Pancreas (tissue), 10 donors: ENCODE measurements at regions not wholly inside any gene's neighbourhood (a gene's known extent, or its start where the extent isn't known, plus 50 kb on each side); places are given as distances from the start of the nearest gene placed in this dataset.

ENCODE experiments used
- ATAC-seq, 4 donors: fragments of 200-7000 bp; cut with Tn5 transposase; one replicate each; pipeline versions ENCODE4 v1.8.0 to v1.9.1; 2020; ENCODE audit warnings: mild to moderate bottlenecking in 4 of 4, moderate library complexity in 4 of 4
- DNase-seq, 6 donors: peaks; one replicate each; pipeline ENCODE4 v3.0.0-alpha.2; 2020
- FAIRE-seq: peaks from 2 replicates; lab custom pipeline; 2012; peaks lifted over from hg19 to GRCh38; lab: Jason Lieb, UNC
- H3K27ac ChIP-seq, 4 donors: fragments of 200-600 bp; sonication (generic); 1 replicate in 3 of 4; 2 replicates in 1 of 4; pipeline versions ENCODE4 v1.5.0 to v1.8.0; 2020
- H3K27me3 ChIP-seq, 4 donors: fragments of 200-600 bp; one replicate each; pipeline ENCODE4 v1.8.0; 2021
- H3K36me3 ChIP-seq, 3 donors: fragments of 200-600 bp; sonication (generic) in 1 of 3; one replicate each; pipeline versions ENCODE4 v1.5.0 to v1.8.0; 2020 to 2021
- H3K4me1 ChIP-seq, 3 donors: fragments of 200-600 bp; one replicate each; pipeline ENCODE4 v1.8.0; 2021
- H3K4me3 ChIP-seq, 4 donors: fragments of 200-600 bp; sonication (generic) in 2 of 4; one replicate each; pipeline versions ENCODE4 v1.5.0 to v1.8.0; 2020 to 2021
- H3K9me3 ChIP-seq, 4 donors: fragments of 200-600 bp; one replicate each; pipeline ENCODE4 v1.8.0; 2021
- CTCF ChIP-seq, 4 donors: fragments of 200-600 bp; sonication (generic) in 3 of 4; IDR thresholded peaks; one replicate each; pipeline versions ENCODE4 v1.5.0 to v1.8.0; 2021; ENCODE audit warnings: antibody characterized with exemption in 4 of 4
- WGBS, 2 donors: extraction: QIAGEN DNeasy Blood & Tissue Kit; methylation state at CpG; one replicate each; pipeline ENCODE4 v1.1.7; 2013; 5-methylcytosine and 5-hydroxymethylcytosine counted together
- intact Hi-C, 3 donors: fragments of 100-400 bp; cut with DNase I; formaldehyde crosslinking; loops; one replicate each; pipeline versions ENCODE4 v1.11.1 to v1.14.2; 2022
- donor health status: healthy with polysubstance abuse.
- donor health status: DM: no; HTN: no; CAD: no; lungs with moderate emphysema.
- donor health status: DM: no; HTN: no; CAD: no.
- donor health status: control.
- donor health status: control.
- donor health status: Bipolar disorder and iron deficiency.
- donor health status: DM: yes; HTN: yes; CAD: no.
- donor health status: DM: no; HTN: no; CAD: no.
- donor health status: DM: no; HTN: no; CAD: no.
- donor health status: DM: yes; HTN: yes; CAD: no.

GRCh38 chr18:76557026-76557575 lies 62.1 kb upstream of the ZNF516 start:
- DNase-seq = no peak
- TF ChIP-seq CTCF (IDR thresholded peaks at IDR 0.05) = no peak
- no peak for FAIRE-seq
- no peaks in the 10 kb centered on the region for H3K4me1 ChIP-seq
- no peaks in the 10 kb centered on the region for H3K9me3 ChIP-seq
- no peaks in the 10 kb centered on the region for H3K27me3 ChIP-seq
- H3K36me3 ChIP-seq = no peaks in the 10 kb centered on the region
- no peak for ATAC-seq
- no peak overlapping the region for H3K4me3 ChIP-seq
- WGBS, 2 donors = 62 to 69% methylated on average over 10 of the region's 10 CpGs
- intact Hi-C loops = no loop called here
- no peak overlapping the region for H3K27ac ChIP-seq

- no peak for ATAC-seq
- Histone ChIP-seq H3K4me1 (no peaks in the 10 kb centered on the region), H3K9me3 (no peaks in the 10 kb centered on the region), H3K36me3 (no peaks in the 10 kb centered on the region), H3K27ac (no peak overlapping the region), H3K4me3 (no peak overlapping the region), H3K27me3 (no peaks in the 10 kb centered on the region)
- WGBS, 2 donors = 71 to 73% methylated on average over 12 of the region's 12 CpGs
- no peak for TF ChIP-seq CTCF (IDR thresholded peaks at IDR 0.05)
- intact Hi-C loops = no loop called here
- DNase-seq = no peak
- no peak for FAIRE-seq
Measured at GRCh38 chr18:76554547-76555222, 59.6 kb upstream of the ZNF516 start.

- H3K27ac ChIP-seq = no peak overlapping the region
- DNase-seq = no peak
Measured at GRCh38 chr18:76553715-76554546, 58.9 kb upstream of the ZNF516 start.

GRCh38 chr18:76548541-76548940 lies 53.5 kb upstream of the ZNF516 start:
- Histone ChIP-seq H3K27ac (no peak overlapping the region), H3K9me3 (no peaks in the 10 kb centered on the region), H3K4me3 (no peak overlapping the region), H3K27me3 (no peaks in the 10 kb centered on the region), H3K36me3 (no peaks in the 10 kb centered on the region), H3K4me1 (no peaks in the 10 kb centered on the region)
- ATAC-seq (no peak), DNase-seq (no peak), FAIRE-seq (no peak)
- 81 to 89% methylated on average over 12 of the region's 12 CpGs for WGBS, 2 donors
- TF ChIP-seq CTCF (IDR thresholded peaks at IDR 0.05) = no peak
- intact Hi-C loops = no loop called here

More at GRCh38 chr18:76553715-76554546, 58.9 kb upstream of the ZNF516 start:
- Histone ChIP-seq H3K27me3 (no peaks in the 10 kb centered on the region), H3K4me3 (no peak overlapping the region), H3K9me3 (no peaks in the 10 kb centered on the region), H3K36me3 (no peaks in the 10 kb centered on the region), H3K4me1 (no peaks in the 10 kb centered on the region)
- FAIRE-seq = no peak
- no peak for TF ChIP-seq CTCF (IDR thresholded peaks at IDR 0.05)
- intact Hi-C loops = no loop called here
- ATAC-seq = peak in 2 of 4 donors; percentile 70 to 71
- WGBS, 2 donors = 50 to 56% methylated on average over 5 of the region's 5 CpGs
